ENCODE measurements at regions not wholly inside any gene's neighbourhood (a gene's known extent, or its start where the extent isn't known, plus 50 kb on each side); places are given as distances from the start of the nearest gene placed in this dataset.

DNA sequence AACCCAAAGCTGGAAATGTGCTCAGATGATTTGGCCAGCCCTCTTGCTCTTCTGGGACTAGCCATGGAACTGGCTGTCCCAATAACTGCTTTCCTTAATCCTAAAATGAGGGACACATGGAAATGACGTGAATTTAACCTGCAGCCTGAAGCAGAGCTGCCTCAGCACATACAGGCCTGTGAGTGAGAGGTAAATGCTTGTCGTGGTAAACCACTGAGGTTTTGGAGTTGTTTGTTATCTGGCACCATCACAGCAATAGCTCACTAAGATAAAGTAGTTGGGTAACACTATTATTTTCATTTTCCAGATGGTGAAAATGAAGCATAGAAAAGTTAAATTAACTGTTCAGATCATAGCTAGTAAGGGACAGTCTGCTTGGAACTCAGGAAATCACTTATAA lies 333.4 kb upstream of the CHD6 start:
- no peak overlapping the region for H3K4me3 ChIP-seq
- in situ Hi-C loops (cut with MboI; ENCODE audit: low pct_ligation_motif_present in 1 of 4, low pct_unique_long_range_greater_than_20kb in 1 of 4, low sequenced_read_pairs in 3 of 4) (loop anchor here in 1 of 4 donors (25.0 kb wide), 1 partner anchor 1236 kb away; the partner anchor contains the start of gene PTPRT), intact Hi-C loops (cut with DNase I; ENCODE audit: low total_unique reads) (no loop called here)
- no peak overlapping the region for H3K27ac ChIP-seq
- DNase-seq, result no peak
- H3K36me3 ChIP-seq, result no peaks in the 10 kb centered on the region
- no peaks in the 10 kb centered on the region for H3K27me3 ChIP-seq
- H3K4me1 ChIP-seq, result no peaks in the 10 kb centered on the region
- 17 to 45% methylated on average over 1 to 2 of the region's 2 CpGs for WGBS, 2 donors (ENCODE audit: low coverage in 1 of 2)
- no peak for TF ChIP-seq POLR2AphosphoS5 (IDR thresholded peaks at IDR 0.05)
- H3K9me3 ChIP-seq, result no peaks in the 10 kb centered on the region

DNA sequence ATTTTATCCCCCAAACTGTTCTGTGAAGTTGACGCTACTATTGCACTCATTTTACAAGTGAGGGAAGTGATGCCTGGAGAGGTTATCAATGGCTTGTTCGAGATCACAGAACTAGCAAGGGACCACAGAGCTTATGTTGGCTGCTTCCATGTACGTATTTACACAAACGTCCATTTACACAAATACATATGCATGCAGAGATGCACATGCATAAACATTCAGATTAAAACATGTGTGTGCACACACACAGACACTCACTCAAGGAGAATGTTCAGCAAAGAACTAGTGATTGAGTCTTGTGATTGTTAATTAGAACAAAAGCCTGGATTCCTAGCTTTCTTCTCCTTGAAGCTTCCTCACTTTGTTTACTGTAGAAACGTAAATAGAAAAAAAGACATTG lies 321.5 kb upstream of the CHD6 start:
- no peaks in the 10 kb centered on the region for H3K36me3 ChIP-seq
- H3K4me1 ChIP-seq, result no peaks in the 10 kb centered on the region
- in situ Hi-C loops (cut with MboI; ENCODE audit: low pct_ligation_motif_present in 1 of 4, low pct_unique_long_range_greater_than_20kb in 1 of 4, low sequenced_read_pairs in 3 of 4) (no loop called here), intact Hi-C loops (cut with DNase I; ENCODE audit: low total_unique reads) (no loop called here)
- H3K9me3 ChIP-seq, result no peaks in the 10 kb centered on the region
- no peak overlapping the region for H3K27ac ChIP-seq
- H3K4me3 ChIP-seq, result no peak overlapping the region
- DNase-seq, result no peak
- TF ChIP-seq EP300 (IDR thresholded peaks at IDR 0.05; ENCODE audit: low read depth) (no peak), POLR2AphosphoS5 (IDR thresholded peaks at IDR 0.05) (no peak), POLR2A (IDR thresholded peaks at IDR 0.05) (no peak)
- TF ChIP-seq, protein P1, sequence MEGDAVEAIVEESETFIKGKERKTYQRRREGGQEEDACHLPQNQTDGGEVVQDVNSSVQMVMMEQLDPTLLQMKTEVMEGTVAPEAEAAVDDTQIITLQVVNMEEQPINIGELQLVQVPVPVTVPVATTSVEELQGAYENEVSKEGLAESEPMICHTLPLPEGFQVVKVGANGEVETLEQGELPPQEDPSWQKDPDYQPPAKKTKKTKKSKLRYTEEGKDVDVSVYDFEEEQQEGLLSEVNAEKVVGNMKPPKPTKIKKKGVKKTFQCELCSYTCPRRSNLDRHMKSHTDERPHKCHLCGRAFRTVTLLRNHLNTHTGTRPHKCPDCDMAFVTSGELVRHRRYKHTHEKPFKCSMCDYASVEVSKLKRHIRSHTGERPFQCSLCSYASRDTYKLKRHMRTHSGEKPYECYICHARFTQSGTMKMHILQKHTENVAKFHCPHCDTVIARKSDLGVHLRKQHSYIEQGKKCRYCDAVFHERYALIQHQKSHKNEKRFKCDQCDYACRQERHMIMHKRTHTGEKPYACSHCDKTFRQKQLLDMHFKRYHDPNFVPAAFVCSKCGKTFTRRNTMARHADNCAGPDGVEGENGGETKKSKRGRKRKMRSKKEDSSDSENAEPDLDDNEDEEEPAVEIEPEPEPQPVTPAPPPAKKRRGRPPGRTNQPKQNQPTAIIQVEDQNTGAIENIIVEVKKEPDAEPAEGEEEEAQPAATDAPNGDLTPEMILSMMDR (IDR thresholded peaks at IDR 0.05), result no peak
- WGBS, 2 donors (ENCODE audit: low coverage in 1 of 2), result 56 to 58% methylated on average over 5 of the region's 5 CpGs
- no peaks in the 10 kb centered on the region for H3K27me3 ChIP-seq

DNA sequence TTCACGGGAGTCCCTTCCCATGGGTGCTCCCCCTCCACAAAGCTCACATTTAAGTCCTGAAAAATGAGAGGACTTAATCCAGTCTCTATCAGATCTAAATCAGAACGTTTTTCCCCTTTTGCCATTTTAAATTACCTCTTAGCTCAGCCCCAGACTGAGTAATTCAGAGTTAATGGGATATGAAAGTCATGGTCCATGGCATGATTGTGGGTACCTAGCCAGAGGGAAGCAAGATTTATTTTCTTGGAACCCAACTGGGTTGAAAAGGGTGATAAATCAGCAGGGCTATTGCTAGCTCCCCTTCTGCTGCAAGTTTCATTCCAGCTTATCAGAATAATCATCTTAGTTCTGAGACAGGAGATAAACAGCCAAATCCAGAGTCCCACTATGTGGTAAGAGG lies 320.2 kb upstream of the CHD6 start:
- no peaks in the 10 kb centered on the region for H3K27me3 ChIP-seq
- TF ChIP-seq, protein P1 (IDR thresholded peaks at IDR 0.05), result no peak
- TF ChIP-seq EP300 (IDR thresholded peaks at IDR 0.05; ENCODE audit: low read depth) (no peak), POLR2A (IDR thresholded peaks at IDR 0.05) (no peak), POLR2AphosphoS5 (IDR thresholded peaks at IDR 0.05) (no peak)
- H3K9me3 ChIP-seq, result no peaks in the 10 kb centered on the region
- H3K4me1 ChIP-seq, result no peaks in the 10 kb centered on the region
- 31 to 34% methylated on average over 2 of the region's 2 CpGs for WGBS, 2 donors (ENCODE audit: low coverage in 1 of 2)
- H3K27ac ChIP-seq, result no peak overlapping the region
- in situ Hi-C loops (cut with MboI; ENCODE audit: low pct_ligation_motif_present in 1 of 4, low pct_unique_long_range_greater_than_20kb in 1 of 4, low sequenced_read_pairs in 3 of 4), result no loop called here
- no peak overlapping the region for H3K4me3 ChIP-seq
- H3K36me3 ChIP-seq, result no peaks in the 10 kb centered on the region
- DNase-seq, result no peak
- intact Hi-C loops (cut with DNase I; ENCODE audit: low total_unique reads), result no loop called here

DNA sequence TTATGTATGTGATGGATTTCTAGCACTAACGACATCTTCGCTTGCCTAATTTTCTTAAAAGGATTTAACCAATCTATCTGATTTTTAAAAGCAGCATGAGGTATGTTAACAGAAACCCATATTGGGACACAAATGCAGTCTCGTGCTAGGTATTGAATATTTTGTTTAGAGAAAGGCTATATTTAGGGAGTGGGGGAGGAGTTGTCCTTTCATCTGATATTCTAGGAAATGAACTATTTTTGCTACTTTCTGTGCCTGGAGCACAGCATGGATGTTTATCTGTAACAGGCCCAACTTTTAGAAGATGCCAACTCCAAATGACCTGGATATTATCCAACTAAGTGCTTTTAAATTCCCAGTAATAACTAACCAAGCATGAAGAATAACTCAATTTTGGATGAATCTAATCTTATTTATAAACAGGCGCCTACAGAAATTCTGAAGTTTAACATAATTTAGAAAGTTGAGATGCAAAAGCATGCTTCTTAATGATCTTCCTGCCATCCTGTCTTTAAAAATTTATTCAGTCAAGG lies 317.1 kb upstream of the CHD6 start:
- TF ChIP-seq EP300 (IDR thresholded peaks at IDR 0.05; ENCODE audit: low read depth) (no peak), POLR2AphosphoS5 (IDR thresholded peaks at IDR 0.05) (no peak)
- TF ChIP-seq, protein P1 (IDR thresholded peaks at IDR 0.05), result no peak
- no peaks in the 10 kb centered on the region for H3K27me3 ChIP-seq
- no peaks in the 10 kb centered on the region for H3K4me1 ChIP-seq
- no peaks in the 10 kb centered on the region for H3K9me3 ChIP-seq
- intact Hi-C loops (cut with DNase I; ENCODE audit: low total_unique reads) (no loop called here), in situ Hi-C loops (cut with MboI; ENCODE audit: low pct_ligation_motif_present in 1 of 4, low pct_unique_long_range_greater_than_20kb in 1 of 4, low sequenced_read_pairs in 3 of 4) (no loop called here)
- WGBS, 2 donors (ENCODE audit: low coverage in 1 of 2), result 58 to 64% methylated on average over 3 to 4 of the region's 4 CpGs
- no peaks in the 10 kb centered on the region for H3K36me3 ChIP-seq
- DNase-seq, result no peak
- no peak overlapping the region for H3K4me3 ChIP-seq
- no peak overlapping the region for H3K27ac ChIP-seq

DNA sequence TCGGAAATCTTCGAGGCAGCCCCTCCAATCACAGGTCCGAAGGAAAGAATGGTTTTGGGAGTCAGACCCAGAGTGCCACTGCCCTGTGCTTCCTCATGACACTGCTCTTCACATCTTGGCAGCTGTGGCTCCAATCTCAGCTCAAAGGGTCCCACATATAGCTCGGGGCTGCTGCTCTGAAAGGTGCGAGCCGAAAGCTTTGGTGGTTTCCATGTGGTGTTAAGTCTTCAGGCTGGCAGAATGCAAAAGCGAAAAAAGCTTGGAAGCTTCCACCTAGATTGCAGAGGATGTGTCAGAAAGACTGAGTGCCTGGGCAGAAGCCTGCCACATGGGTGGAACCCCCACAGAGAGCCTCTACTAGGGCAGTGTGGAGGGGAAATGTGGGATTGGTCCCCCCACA lies 314.3 kb upstream of the CHD6 start:
- H3K27me3 ChIP-seq, result no peaks in the 10 kb centered on the region
- H3K36me3 ChIP-seq, result no peaks in the 10 kb centered on the region
- no peak overlapping the region for H3K27ac ChIP-seq
- H3K9me3 ChIP-seq, result no peaks in the 10 kb centered on the region
- intact Hi-C loops (cut with DNase I; ENCODE audit: low total_unique reads) (no loop called here), in situ Hi-C loops (cut with MboI; ENCODE audit: low pct_ligation_motif_present in 1 of 4, low pct_unique_long_range_greater_than_20kb in 1 of 4, low sequenced_read_pairs in 3 of 4) (no loop called here)
- DNase-seq, result no peak
- TF ChIP-seq, protein P1 (IDR thresholded peaks at IDR 0.05), result no peak
- no peak for TF ChIP-seq POLR2A (IDR thresholded peaks at IDR 0.05)
- no peak for TF ChIP-seq POLR2AphosphoS5 (IDR thresholded peaks at IDR 0.05)
- no peak for TF ChIP-seq EP300 (IDR thresholded peaks at IDR 0.05; ENCODE audit: low read depth)
- WGBS, 2 donors (ENCODE audit: low coverage in 1 of 2), result 72 to 81% methylated on average over 5 to 7 of the region's 7 CpGs
- H3K4me1 ChIP-seq, result no peaks in the 10 kb centered on the region
- H3K4me3 ChIP-seq, result no peak overlapping the region
